ENCODE measurements at regions not wholly inside any gene's neighbourhood (a gene's known extent, or its start where the extent isn't known, plus 50 kb on each side); places are given as distances from the start of the nearest gene placed in this dataset.

- TF ChIP-seq POLR2A (IDR thresholded peaks at IDR 0.05; ENCODE audit: low read depth, low read length) (no peak), POLR2AphosphoS5 (IDR thresholded peaks at IDR 0.05; ENCODE audit: low read depth, low read length) (no peak), TAF1 (IDR thresholded peaks at IDR 0.05; ENCODE audit: borderline replicate concordance, low read depth, low read length) (no peak)
These were observed 164.7 kb downstream of the ZNF648 start for GRCh38 chr1:181896824-181897223.
